HEK293 (cell line): ENCODE measurements at regions not wholly inside any gene's neighbourhood (a gene's known extent, or its start where the extent isn't known, plus 50 kb on each side); places are given as distances from the start of the nearest gene placed in this dataset.

Source experiments
- IKZF3 ChIP-seq: fragments of 450-650 bp; IDR thresholded peaks from 2 replicates; pipeline ENCODE4 v1.5.0; 2018; ENCODE audit warnings: missing biosample characterization, mild to moderate bottlenecking, missing genetic modification characterization, moderate library complexity
- ZNF114 ChIP-seq: fragments of 450-650 bp; formaldehyde crosslinking; IDR thresholded peaks from 2 replicates; pipeline ENCODE4 v1.5.0; 2017; ENCODE audit warnings: missing biosample characterization, missing genetic modification characterization
- ZNF121 ChIP-seq: fragments of 450-650 bp; formaldehyde crosslinking; IDR thresholded peaks from 2 replicates; pipeline ENCODE4 v1.5.1; 2016; ENCODE audit warnings: missing biosample characterization, missing genetic modification characterization
- TF ChIP-seq, protein P1 (sequence below): fragments of 450-650 bp; formaldehyde crosslinking; IDR thresholded peaks from 2 replicates; pipeline ENCODE4 v1.5.1; 2016; ENCODE audit warnings: missing biosample characterization, missing genetic modification characterization, borderline replicate concordance
- TF ChIP-seq, protein P2 (sequence below): fragments of 450-650 bp; formaldehyde crosslinking; IDR thresholded peaks from 2 replicates; pipeline ENCODE4 v1.5.0; 2017; ENCODE audit warnings: missing biosample characterization, missing genetic modification characterization, borderline replicate concordance

DNA sequence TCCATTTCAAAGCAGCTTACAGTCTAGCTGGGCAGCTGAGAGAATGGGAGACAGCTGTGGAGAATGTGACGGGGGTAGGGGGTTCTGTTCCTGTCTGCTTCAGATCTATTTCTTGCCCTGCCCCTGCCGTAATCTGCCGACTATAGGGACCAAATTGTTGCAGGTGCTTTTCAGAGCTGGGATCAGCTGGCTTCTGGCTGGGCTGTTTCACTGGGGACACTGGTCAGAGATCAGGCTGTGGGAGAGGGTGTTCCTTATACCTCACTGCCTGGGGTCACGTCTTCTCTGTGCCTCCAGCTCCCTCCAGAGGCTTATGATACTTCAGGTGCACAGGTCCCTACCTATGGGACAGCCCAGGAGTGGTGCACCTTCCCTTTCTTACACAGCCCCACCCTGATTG lies 514.9 kb upstream of the GOT2 start:
- TF ChIP-seq ZNF114 (tag by site-specific recombination) (no peak), ZNF121 (tag by site-specific recombination) (no peak), IKZF3 (tag by site-specific recombination) (no peak)
- TF ChIP-seq, protein P1, sequence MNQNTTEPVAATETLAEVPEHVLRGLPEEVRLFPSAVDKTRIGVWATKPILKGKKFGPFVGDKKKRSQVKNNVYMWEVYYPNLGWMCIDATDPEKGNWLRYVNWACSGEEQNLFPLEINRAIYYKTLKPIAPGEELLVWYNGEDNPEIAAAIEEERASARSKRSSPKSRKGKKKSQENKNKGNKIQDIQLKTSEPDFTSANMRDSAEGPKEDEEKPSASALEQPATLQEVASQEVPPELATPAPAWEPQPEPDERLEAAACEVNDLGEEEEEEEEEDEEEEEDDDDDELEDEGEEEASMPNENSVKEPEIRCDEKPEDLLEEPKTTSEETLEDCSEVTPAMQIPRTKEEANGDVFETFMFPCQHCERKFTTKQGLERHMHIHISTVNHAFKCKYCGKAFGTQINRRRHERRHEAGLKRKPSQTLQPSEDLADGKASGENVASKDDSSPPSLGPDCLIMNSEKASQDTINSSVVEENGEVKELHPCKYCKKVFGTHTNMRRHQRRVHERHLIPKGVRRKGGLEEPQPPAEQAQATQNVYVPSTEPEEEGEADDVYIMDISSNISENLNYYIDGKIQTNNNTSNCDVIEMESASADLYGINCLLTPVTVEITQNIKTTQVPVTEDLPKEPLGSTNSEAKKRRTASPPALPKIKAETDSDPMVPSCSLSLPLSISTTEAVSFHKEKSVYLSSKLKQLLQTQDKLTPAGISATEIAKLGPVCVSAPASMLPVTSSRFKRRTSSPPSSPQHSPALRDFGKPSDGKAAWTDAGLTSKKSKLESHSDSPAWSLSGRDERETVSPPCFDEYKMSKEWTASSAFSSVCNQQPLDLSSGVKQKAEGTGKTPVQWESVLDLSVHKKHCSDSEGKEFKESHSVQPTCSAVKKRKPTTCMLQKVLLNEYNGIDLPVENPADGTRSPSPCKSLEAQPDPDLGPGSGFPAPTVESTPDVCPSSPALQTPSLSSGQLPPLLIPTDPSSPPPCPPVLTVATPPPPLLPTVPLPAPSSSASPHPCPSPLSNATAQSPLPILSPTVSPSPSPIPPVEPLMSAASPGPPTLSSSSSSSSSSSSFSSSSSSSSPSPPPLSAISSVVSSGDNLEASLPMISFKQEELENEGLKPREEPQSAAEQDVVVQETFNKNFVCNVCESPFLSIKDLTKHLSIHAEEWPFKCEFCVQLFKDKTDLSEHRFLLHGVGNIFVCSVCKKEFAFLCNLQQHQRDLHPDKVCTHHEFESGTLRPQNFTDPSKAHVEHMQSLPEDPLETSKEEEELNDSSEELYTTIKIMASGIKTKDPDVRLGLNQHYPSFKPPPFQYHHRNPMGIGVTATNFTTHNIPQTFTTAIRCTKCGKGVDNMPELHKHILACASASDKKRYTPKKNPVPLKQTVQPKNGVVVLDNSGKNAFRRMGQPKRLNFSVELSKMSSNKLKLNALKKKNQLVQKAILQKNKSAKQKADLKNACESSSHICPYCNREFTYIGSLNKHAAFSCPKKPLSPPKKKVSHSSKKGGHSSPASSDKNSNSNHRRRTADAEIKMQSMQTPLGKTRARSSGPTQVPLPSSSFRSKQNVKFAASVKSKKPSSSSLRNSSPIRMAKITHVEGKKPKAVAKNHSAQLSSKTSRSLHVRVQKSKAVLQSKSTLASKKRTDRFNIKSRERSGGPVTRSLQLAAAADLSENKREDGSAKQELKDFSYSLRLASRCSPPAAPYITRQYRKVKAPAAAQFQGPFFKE (tag by site-specific recombination), result no peak
- TF ChIP-seq, protein P2, sequence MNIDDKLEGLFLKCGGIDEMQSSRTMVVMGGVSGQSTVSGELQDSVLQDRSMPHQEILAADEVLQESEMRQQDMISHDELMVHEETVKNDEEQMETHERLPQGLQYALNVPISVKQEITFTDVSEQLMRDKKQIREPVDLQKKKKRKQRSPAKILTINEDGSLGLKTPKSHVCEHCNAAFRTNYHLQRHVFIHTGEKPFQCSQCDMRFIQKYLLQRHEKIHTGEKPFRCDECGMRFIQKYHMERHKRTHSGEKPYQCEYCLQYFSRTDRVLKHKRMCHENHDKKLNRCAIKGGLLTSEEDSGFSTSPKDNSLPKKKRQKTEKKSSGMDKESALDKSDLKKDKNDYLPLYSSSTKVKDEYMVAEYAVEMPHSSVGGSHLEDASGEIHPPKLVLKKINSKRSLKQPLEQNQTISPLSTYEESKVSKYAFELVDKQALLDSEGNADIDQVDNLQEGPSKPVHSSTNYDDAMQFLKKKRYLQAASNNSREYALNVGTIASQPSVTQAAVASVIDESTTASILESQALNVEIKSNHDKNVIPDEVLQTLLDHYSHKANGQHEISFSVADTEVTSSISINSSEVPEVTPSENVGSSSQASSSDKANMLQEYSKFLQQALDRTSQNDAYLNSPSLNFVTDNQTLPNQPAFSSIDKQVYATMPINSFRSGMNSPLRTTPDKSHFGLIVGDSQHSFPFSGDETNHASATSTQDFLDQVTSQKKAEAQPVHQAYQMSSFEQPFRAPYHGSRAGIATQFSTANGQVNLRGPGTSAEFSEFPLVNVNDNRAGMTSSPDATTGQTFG (tag by site-specific recombination), result no peak
